Mucosa of descending colon (tissue), 3 donors: ENCODE measurements at regions not wholly inside any gene's neighbourhood (a gene's known extent, or its start where the extent isn't known, plus 50 kb on each side); places are given as distances from the start of the nearest gene placed in this dataset.
A peak's percentile ranks its signal among the peaks of the same experiment; 100 is the strongest.
"Not testable (repeated sequence)": the region's sequence is repeated elsewhere in the genome, so short reads cannot be mapped to it uniquely, and the experiment has no call there.

Source experiments
- ATAC-seq: fragments of 200-7000 bp; cut with Tn5 transposase; one replicate; pipeline ENCODE4 v1.9.1; 2020; ENCODE audit warnings: mild to moderate bottlenecking, moderate library complexity
- DNase-seq, 3 donors: peaks; one replicate each; pipeline ENCODE4 v3.0.0-alpha.2; 2020
- H3K36me3 ChIP-seq: fragments of 200-600 bp; one replicate; pipeline ENCODE4 v1.8.0; 2021; ENCODE audit warnings: low read depth, mild to moderate bottlenecking
- H3K4me1 ChIP-seq: fragments of 200-600 bp; one replicate; pipeline ENCODE4 v1.8.0; 2021; ENCODE audit warnings: low read depth, mild to moderate bottlenecking
- H3K4me3 ChIP-seq: fragments of 200-600 bp; one replicate; pipeline ENCODE4 v1.8.0; 2021; ENCODE audit warnings: mild to moderate bottlenecking
- H3K9me3 ChIP-seq: fragments of 200-600 bp; one replicate; pipeline ENCODE4 v1.8.0; 2021; ENCODE audit warnings: mild to moderate bottlenecking
- intact Hi-C, 2 donors: fragments of 100-400 bp; cut with DNase I in 1 of 2; cut with micrococcal nuclease in 1 of 2; formaldehyde crosslinking; loops; one replicate each; pipeline versions ENCODE4 v1.11.0 to v1.11.1; 2022; cut with DNase I, micrococcal nuclease
- TF ChIP-seq, protein P1 (sequence below): fragments of 200-600 bp; IDR thresholded peaks from one replicate; pipeline ENCODE4 v1.8.0; 2022; ENCODE audit warnings: antibody characterized with exemption, mild to moderate bottlenecking
- donor health status: DM: no; HTN: no; CAD: no; lungs with moderate emphysema.
- donor health status: DM: no; HTN: no; CAD: no.
- donor health status: DM: no; HTN: yes; CAD: no.

DNA sequence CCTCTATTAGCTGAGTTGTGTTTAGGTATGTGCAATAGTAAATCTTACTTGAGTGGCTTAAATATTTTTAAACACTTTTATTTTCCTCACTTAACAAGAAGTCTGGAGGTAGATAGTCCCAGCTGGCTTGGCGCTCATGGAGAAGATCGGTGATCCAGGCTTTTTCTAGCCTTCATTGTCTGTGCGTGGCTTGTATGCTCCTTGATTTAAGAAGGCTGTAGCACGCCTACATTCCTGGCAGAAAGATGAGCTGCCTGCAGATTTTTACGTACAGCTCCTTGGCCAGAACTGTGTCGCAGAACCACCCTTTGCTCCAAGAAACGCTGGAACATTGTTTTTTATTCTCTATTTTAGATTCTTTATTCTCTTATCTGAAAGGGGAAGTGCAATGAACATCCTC, 284.1 kb downstream of the KIF20B start:
- ATAC-seq (no peak), DNase-seq (no peak)
- H3K4me3 ChIP-seq, result no peak overlapping the region
- intact Hi-C loops, result no loop called here
- TF ChIP-seq, protein P1, sequence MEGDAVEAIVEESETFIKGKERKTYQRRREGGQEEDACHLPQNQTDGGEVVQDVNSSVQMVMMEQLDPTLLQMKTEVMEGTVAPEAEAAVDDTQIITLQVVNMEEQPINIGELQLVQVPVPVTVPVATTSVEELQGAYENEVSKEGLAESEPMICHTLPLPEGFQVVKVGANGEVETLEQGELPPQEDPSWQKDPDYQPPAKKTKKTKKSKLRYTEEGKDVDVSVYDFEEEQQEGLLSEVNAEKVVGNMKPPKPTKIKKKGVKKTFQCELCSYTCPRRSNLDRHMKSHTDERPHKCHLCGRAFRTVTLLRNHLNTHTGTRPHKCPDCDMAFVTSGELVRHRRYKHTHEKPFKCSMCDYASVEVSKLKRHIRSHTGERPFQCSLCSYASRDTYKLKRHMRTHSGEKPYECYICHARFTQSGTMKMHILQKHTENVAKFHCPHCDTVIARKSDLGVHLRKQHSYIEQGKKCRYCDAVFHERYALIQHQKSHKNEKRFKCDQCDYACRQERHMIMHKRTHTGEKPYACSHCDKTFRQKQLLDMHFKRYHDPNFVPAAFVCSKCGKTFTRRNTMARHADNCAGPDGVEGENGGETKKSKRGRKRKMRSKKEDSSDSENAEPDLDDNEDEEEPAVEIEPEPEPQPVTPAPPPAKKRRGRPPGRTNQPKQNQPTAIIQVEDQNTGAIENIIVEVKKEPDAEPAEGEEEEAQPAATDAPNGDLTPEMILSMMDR, result no peak
- H3K4me1 ChIP-seq, result no peaks in the 10 kb centered on the region
- H3K9me3 ChIP-seq, result no peaks in the 10 kb centered on the region
- H3K36me3 ChIP-seq, result no peaks in the 10 kb centered on the region

DNA sequence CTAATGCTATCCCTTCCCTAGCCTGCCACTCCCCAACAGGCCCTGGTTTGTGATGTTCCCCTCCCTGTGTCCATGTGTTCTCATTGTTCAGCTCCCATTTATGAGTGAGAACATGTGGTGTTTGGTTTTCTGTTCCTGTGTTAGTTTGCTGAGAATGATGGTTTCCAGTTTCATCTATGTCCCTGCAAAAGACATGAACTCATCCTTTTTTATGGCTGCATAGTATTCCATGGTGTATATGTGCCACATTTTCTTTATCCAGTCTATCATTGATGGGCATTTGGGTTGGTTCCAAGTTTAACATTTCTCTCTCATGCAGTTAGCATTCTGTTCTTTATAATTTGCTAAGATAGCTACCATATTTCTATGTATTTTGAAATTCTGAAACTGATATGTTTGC, 287.0 kb downstream of the KIF20B start:
- ATAC-seq, H3K36me3 ChIP-seq, H3K4me3 ChIP-seq, H3K4me1 ChIP-seq, intact Hi-C loops, DNase-seq, H3K9me3 ChIP-seq: not testable (repeated sequence)

DNA sequence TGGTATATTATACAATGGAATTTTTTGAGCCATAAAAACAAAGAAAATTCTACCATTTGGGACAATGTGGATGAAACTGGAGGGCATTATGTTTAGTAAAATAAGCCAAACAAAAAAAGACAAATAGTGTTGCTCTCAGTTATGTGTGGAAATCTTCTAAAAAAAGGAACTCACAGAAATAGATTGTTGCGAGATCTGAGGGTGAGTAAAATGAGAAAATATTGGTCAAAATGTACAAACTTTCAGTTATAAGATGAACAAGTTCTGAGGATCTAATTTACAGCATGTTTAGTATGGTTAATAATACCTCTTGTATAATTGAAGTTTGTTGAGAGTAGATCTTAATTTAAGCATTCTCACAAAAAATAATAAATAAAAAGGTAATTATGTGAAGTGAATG, 291.2 kb downstream of the KIF20B start:
- H3K4me1 ChIP-seq, result no peaks in the 10 kb centered on the region
- ATAC-seq, result no peak
- DNase-seq, result no peak
- TF ChIP-seq, protein P1, result no peak
- no peaks in the 10 kb centered on the region for H3K9me3 ChIP-seq
- H3K4me3 ChIP-seq, result no peak overlapping the region
- no peaks in the 10 kb centered on the region for H3K36me3 ChIP-seq
- intact Hi-C loops, result no loop called here

DNA sequence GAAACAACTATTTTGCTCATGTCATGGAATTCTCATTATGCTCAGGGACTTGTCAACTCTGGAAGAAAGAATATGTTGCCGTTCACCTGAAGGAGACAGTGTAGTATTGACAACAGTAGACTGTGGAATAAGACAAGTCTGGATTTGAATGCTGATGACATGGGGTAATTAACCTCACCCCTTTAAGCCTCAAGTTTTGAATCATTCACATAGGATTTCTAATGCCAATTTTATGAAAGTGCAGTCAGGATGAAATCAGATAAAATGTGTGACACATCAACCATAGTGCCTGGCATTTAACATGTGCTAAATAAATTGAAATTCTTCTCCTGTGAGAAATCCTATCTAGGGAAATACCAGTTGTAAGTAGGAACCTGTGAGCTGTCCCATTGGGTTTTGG, 305.8 kb downstream of the KIF20B start:
- ATAC-seq (no peak), DNase-seq (no peak)
- Histone ChIP-seq H3K4me1 (no peaks in the 10 kb centered on the region), H3K36me3 (no peaks in the 10 kb centered on the region), H3K9me3 (no peaks in the 10 kb centered on the region), H3K4me3 (no peak overlapping the region)
- intact Hi-C loops, result no loop called here
- TF ChIP-seq, protein P1, result no peak

DNA sequence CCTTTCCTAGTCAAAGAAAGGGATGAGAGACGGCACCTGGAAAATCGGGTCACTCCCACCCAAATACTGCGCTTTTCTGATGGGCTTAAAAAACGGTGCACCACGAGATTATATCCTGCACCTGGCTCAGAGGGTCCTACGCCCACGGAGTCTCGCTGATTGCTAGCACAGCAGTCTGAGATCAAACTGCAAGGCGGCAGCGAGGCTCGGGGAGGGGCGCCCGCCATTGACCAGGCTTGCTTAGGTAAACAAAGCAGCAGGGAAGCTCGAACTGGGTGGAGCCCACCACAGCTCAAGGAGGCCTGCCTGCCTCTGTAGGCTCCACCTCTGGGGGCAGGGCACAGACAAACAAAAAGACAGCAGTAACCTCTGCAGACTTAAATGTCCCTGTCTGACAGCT, 309.9 kb downstream of the KIF20B start:
- ATAC-seq, H3K36me3 ChIP-seq, H3K4me1 ChIP-seq, H3K9me3 ChIP-seq, H3K4me3 ChIP-seq, intact Hi-C loops: not testable (repeated sequence)
- peak in 2 of 3 donors; percentile 31 to 47 for DNase-seq

DNA sequence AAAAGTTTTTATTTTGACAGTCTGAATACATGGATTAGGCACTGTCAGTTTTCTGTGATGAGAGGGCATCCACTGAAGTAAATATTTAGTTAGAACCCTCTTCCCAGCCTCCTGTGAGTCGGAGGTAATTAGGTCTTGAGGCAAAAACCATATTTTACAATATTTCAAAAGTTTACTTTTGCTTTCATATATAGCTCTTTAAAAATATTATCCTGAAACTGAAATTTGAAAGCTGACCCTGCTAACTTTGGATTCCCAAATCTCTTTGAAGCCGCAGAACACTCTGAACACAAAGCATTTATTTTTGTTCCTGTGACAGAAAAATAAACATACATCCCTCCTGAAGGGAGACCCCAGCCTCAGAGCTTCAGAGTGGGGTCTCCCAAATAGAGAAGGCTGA, 317.4 kb downstream of the KIF20B start:
- DNase-seq (no peak), ATAC-seq (no peak)
- no peaks in the 10 kb centered on the region for H3K4me1 ChIP-seq
- H3K36me3 ChIP-seq, result no peaks in the 10 kb centered on the region
- H3K9me3 ChIP-seq, result no peaks in the 10 kb centered on the region
- TF ChIP-seq, protein P1, result no peak
- no peak overlapping the region for H3K4me3 ChIP-seq
- intact Hi-C loops, result no loop called here

DNA sequence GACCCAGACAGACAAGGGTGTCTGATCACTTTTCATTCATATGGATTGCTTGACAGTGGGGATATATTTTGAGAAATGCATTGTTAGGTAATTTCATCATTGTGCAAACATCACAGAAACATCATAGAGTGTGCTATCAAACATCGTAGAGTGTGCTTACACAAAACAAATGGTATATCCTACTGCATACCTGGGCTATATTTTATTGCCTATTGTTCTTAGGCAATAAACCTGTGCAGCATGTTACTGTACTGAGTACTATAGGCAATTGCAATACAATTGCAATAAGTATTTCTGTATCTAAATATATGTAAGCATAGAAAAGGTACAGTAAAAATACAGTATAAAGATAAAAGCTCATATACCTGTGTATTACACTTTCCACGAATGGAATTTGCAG, 319.1 kb downstream of the KIF20B start:
- DNase-seq (no peak), ATAC-seq (peak; percentile 95)
- intact Hi-C loops, result no loop called here
- H3K4me1 ChIP-seq, result no peaks in the 10 kb centered on the region
- no peaks in the 10 kb centered on the region for H3K36me3 ChIP-seq
- no peaks in the 10 kb centered on the region for H3K9me3 ChIP-seq
- TF ChIP-seq, protein P1, result no peak
- no peak overlapping the region for H3K4me3 ChIP-seq
